Tibial nerve (tissue), 4 donors: ENCODE measurements at regions not wholly inside any gene's neighbourhood (a gene's known extent, or its start where the extent isn't known, plus 50 kb on each side); places are given as distances from the start of the nearest gene placed in this dataset.

ENCODE experiments used
- DNase-seq, 2 donors: peaks; one replicate each; pipeline ENCODE4 v3.0.0-alpha.2; 2019; ENCODE audit warnings: low spot score in 2 of 2
- H3K27ac ChIP-seq, 4 donors: fragments of 200-600 bp; sonication (generic) in 3 of 4; one replicate each; pipeline ENCODE4 v1.5.1; 2017 to 2019; ENCODE audit warnings: mild to moderate bottlenecking in 1 of 4
- H3K27me3 ChIP-seq, 2 donors: fragments of 200-600 bp; sonication (generic) in 1 of 2; one replicate each; pipeline versions ENCODE4 v1.5.1 to v1.6.0; 2017 to 2019
- H3K36me3 ChIP-seq, 3 donors: fragments of 200-600 bp; sonication (generic); one replicate each; pipeline ENCODE4 v1.5.1; 2018 to 2019
- H3K4me1 ChIP-seq, 4 donors: fragments of 200-600 bp; sonication (generic) in 3 of 4; one replicate each; pipeline ENCODE4 v1.5.1; 2017 to 2019
- H3K4me3 ChIP-seq, 4 donors: fragments of 200-600 bp; sonication (generic) in 3 of 4; one replicate each; pipeline ENCODE4 v1.5.1; 2017 to 2019; ENCODE audit warnings: mild to moderate bottlenecking in 1 of 4, moderate library complexity in 1 of 4
- H3K9me3 ChIP-seq, 4 donors: fragments of 200-600 bp; sonication (generic) in 3 of 4; one replicate each; pipeline ENCODE4 v1.5.1; 2017 to 2019
- EP300 ChIP-seq, 2 donors: sonication (generic); formaldehyde crosslinking; IDR thresholded peaks; one replicate each; pipeline ENCODE4 v1.6.1; 2017; ENCODE audit warnings: antibody characterized with exemption in 2 of 2, mild to moderate bottlenecking in 1 of 2
- POLR2A ChIP-seq, 2 donors: fragments of 450-650 bp; IDR thresholded peaks; one replicate each; pipeline ENCODE4 v1.6.1; 2017; ENCODE audit warnings: antibody characterized with exemption in 2 of 2, mild to moderate bottlenecking in 2 of 2, moderate library complexity in 2 of 2
- WGBS, 2 donors: methylation state at CpG; one replicate each; pipeline ENCODE4 v1.1.5; 2018; 5-methylcytosine and 5-hydroxymethylcytosine counted together
- TF ChIP-seq, protein P1 (sequence below), 5 experiments: fragments of 200-600 bp in 3 of 5; fragments of 450-650 bp in 2 of 5; sonication (generic) in 3 of 5; IDR thresholded peaks; one replicate each; pipeline ENCODE4 v1.5.1; 2016 to 2019; ENCODE audit warnings: antibody characterized with exemption in 5 of 5, mild to moderate bottlenecking in 3 of 5, moderate library complexity in 2 of 5

DNA sequence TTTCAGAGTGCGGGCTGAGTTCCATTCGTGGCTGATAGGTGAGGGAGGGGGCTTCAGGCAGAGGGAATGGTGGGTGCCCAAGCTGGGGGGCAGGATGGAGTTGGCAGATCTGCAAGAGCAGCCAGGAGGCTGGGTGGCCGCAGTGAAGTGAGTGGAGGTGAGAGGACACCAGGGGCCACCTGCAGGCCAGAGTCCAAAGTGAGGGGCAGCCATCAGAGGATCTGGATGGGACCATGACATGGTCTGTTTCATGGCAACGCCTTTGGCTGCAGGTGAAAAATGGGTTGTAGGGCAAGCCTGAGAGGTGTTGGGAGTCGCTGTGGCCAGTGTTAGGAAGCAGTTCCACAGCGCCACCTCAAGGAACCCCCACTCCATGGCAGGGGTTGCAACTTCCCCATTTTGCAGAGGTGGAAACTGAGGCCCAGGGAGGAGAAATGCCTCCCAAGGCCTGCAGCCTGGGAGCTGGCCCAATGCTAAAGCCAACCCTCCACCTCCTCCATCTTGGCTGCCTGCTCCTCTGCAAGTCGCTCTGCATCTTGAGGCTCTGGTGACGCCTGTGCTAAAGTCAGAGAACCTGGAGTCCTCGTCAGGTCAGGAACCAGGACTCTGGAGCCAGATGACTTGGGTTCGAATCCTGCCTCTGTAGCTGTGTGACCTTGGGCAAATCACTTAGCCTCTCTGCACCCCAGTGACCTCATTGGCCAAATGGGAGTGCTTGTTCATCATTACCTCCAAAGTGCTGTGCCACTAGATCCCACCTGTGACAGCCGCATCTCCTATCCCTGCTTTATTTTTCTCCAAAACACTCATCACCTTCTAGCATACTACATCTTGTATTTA, 153.8 kb downstream of the CEBPB start:
- Histone ChIP-seq H3K27ac (no peak overlapping the region), H3K4me3 (no peak overlapping the region), H3K4me1 (peaks cover 0 to 37% (median 15%) of the 10 kb centered on the region in 4 donors), H3K27me3 (no peaks in the 10 kb centered on the region), H3K36me3 (no peaks in the 10 kb centered on the region), H3K9me3 (no peaks in the 10 kb centered on the region)
- TF ChIP-seq, protein P1, sequence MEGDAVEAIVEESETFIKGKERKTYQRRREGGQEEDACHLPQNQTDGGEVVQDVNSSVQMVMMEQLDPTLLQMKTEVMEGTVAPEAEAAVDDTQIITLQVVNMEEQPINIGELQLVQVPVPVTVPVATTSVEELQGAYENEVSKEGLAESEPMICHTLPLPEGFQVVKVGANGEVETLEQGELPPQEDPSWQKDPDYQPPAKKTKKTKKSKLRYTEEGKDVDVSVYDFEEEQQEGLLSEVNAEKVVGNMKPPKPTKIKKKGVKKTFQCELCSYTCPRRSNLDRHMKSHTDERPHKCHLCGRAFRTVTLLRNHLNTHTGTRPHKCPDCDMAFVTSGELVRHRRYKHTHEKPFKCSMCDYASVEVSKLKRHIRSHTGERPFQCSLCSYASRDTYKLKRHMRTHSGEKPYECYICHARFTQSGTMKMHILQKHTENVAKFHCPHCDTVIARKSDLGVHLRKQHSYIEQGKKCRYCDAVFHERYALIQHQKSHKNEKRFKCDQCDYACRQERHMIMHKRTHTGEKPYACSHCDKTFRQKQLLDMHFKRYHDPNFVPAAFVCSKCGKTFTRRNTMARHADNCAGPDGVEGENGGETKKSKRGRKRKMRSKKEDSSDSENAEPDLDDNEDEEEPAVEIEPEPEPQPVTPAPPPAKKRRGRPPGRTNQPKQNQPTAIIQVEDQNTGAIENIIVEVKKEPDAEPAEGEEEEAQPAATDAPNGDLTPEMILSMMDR (IDR thresholded peaks at IDR 0.05), result no peak
- TF ChIP-seq POLR2A (IDR thresholded peaks at IDR 0.05) (no peak), EP300 (IDR thresholded peaks at IDR 0.05) (no peak)
- WGBS, 2 donors, result 91 to 93% methylated on average over 11 of the region's 11 CpGs
- no peak for DNase-seq

DNA sequence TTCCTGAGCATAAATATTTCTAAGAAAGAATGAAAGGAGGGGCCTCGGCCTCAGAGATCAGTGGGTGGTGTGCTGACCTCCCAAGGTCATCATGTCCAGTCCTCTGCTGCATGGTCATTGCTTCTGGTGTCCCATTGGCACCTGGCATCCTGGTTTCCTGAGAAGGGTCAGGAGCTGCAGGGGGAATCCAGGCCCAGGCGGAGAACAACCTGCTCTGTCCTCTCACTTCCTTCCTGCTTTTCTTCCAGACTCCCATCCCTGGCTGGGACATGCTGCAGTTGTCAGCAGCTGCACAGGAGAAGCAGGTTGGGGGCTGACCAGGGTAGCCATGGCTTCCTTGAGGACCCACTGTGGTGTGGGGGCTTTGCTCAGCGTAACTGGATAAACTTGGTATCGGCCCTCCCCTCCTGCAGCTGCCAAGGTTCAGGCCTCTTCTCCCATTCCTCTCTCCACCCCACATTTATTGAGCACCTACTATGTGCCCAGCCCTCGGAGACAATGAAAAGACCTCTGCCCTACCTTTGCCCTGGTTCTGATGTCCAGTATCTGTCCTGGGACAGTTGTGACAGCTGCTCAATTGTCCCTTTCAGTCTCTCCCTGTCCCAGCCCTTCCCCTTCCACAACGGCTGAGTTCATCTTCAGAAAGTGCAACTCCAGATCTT, 155.2 kb downstream of the CEBPB start:
- no peak for DNase-seq
- H3K4me1 ChIP-seq, result peaks cover 0 to 32% (median 11%) of the 10 kb centered on the region in 4 donors
- H3K9me3 ChIP-seq, result no peaks in the 10 kb centered on the region
- no peaks in the 10 kb centered on the region for H3K36me3 ChIP-seq
- peak overlapping the region in 3 of 4 donors; percentile 9 to 78 (median 75) for H3K27ac ChIP-seq
- H3K27me3 ChIP-seq, result no peaks in the 10 kb centered on the region
- TF ChIP-seq, protein P1 (IDR thresholded peaks at IDR 0.05), result no peak
- TF ChIP-seq EP300 (IDR thresholded peaks at IDR 0.05) (no peak), POLR2A (IDR thresholded peaks at IDR 0.05) (no peak)
- WGBS, 2 donors, result 51 to 55% methylated on average over 5 to 6 of the region's 6 CpGs
- H3K4me3 ChIP-seq, result peak overlapping the region in 1 of 4 donors; percentile 39

DNA sequence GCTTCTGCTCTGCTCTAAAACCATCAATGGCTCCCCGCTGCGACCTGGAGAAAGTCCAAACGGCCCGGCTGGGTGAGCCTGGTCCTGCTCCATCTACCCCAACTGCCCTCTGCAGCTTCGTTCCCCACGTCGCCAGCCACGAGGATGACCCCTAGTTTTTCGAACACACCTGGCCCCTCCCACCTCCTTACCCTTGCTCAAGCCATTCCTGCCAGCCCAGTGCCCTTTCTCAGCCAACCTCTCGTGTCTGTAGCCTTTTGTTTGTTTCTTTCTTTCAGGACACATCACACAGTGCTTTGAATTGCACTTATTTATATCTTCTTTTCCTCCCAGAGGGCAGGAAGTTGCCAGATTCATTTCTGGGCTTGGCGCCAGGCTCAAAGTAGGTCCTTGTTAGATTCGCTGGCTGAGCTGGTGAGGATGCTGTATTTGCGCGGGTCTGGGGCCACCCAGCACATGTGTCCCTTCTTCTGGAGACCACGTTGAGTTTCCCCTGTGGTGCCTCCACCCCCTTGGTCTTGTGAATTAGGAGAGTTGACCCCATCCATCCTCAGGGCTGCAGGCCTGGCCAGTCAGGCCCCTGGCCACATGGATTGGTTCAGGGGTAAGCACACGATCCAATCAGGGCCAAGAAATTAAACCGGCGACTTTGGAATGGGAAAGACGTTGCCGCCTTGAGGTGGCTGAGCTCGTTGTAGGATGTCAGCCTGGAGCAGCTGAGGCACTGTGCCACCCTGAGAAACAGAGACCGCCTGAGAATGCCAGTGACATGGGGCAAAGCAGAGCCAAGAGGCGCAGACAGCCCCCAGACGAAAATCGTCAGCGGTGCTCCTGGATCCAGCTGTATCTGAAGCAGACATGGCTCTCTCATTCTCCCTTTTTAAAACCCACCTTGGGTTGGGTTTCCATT, 156.0 kb downstream of the CEBPB start:
- 28 to 43% methylated on average over 25 to 26 of the region's 26 CpGs for WGBS, 2 donors
- Histone ChIP-seq H3K27ac (peak overlapping the region in 3 of 4 donors; percentile 17 to 78 (median 75)), H3K9me3 (no peaks in the 10 kb centered on the region), H3K36me3 (no peaks in the 10 kb centered on the region), H3K4me1 (peaks cover 0 to 32% (median 11%) of the 10 kb centered on the region in 4 donors), H3K27me3 (no peaks in the 10 kb centered on the region), H3K4me3 (peak overlapping the region in 2 of 4 donors; percentile 22 to 39)
- peak; percentile 80 to 83 for DNase-seq
- TF ChIP-seq EP300 (IDR thresholded peaks at IDR 0.05), result peak in 1 of 2 donors; percentile 79
- TF ChIP-seq, protein P1 (IDR thresholded peaks at IDR 0.05), result no peak
- TF ChIP-seq POLR2A (IDR thresholded peaks at IDR 0.05), result no peak

DNA sequence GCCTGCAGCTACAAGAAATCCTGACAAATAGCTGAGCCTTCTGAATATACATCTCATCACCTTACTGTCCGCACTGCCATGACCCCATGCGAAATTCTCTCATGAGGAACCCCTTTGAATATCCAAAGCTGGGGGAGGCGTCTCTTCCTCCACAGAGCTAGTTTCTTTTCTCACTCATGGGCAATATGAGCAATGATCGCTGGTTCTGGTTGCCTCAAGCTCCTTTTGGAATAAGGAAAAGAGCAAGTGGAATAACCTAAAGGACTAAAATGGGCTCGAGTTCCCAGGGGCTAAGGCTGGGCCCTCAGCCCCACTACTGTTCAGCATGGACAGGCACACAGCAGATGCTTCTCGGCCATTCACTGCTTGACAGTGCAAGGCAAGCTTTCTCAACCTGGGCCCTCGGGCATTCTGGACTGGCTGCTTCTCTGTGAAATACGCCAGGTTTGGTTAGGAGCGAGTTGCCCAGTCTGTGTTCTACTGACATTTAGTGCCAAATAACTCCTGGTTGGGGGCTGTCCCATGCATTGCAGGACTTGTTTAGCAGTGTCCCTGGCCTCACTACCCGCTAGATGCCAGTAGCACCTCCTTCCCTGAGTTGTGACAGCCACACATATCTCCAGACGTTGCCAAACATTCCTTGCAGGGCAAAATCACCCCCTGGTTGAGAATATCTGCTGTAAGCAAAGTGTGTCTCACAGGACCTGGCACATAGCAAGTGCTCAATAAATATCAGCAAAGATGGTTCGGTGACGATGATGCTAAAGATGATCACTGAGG, 156.8 kb downstream of the CEBPB start:
- H3K4me3 ChIP-seq, result no peak overlapping the region
- 75 to 78% methylated on average over 10 to 13 of the region's 13 CpGs for WGBS, 2 donors

More for the DNA sequence above, 156.8 kb downstream of the CEBPB start:
- DNase-seq, result no peak
- Histone ChIP-seq H3K4me1 (peaks cover 0 to 32% (median 11%) of the 10 kb centered on the region in 4 donors), H3K27ac (peak overlapping the region in 3 of 4 donors; percentile 17 to 78 (median 75)), H3K9me3 (no peaks in the 10 kb centered on the region), H3K36me3 (no peaks in the 10 kb centered on the region), H3K27me3 (no peaks in the 10 kb centered on the region)
- TF ChIP-seq POLR2A (IDR thresholded peaks at IDR 0.05) (no peak), EP300 (IDR thresholded peaks at IDR 0.05) (no peak)
- TF ChIP-seq, protein P1 (IDR thresholded peaks at IDR 0.05), result no peak
